ENCODE measurements at regions not wholly inside any gene's neighbourhood (a gene's known extent, or its start where the extent isn't known, plus 50 kb on each side); places are given as distances from the start of the nearest gene placed in this dataset.

DNA sequence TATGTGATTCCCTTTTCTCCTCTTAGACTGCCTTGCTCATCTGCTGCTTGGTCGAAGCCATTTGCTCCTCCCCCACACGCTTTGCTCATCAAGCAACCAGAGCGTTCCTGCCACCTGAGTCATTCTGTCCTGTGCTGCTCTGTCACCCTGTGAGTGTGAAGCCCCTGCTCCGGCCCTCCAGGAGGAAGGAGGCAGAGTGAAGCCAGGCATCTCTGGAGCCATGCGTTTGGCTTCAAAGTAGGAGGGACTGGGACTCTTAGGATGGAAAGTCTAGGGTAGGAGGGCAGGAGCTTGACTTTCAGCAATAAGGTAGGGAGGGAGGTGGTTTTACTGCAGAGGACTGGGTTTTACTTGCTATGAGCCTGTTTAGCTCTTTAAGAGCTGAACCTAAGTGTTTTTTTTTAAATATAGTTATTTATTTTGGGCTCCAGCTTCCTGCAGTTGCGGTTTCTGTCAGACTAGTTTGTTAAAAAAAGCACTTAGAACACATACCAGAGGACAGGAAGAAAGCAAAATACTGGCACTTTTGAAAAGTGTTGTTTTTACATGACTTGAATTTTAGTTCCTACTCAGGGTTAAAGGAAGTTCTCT is 63.6 kb downstream of the SPINK2 start:
- DNase-seq (ENCODE audit: low read depth in 2 of 2) = peak; percentile 59 to 66

DNA sequence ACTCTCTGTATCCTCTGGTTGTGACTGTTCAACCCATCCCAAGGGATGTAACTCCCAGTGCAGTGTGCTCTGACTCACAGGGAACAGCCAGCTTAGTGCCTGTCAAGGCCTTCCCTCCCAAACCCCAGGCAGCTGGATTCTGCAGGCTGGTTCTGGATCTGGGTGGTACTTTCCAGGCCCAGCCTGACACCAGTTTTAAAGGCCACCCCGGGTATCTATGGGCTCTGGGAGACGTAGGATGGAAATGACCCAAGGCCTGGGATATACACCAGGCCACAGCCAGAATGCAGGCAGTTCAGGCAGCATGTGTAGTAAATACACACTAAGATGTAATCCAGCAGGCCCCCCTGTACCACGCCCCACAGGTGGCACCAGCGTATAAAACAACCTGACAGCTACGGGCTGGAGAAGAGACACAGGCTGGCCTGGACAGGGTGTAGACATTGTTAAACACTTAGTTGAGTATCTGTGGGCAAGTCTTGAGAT is 64.2 kb downstream of the SPINK2 start:
- DNase-seq (ENCODE audit: low read depth in 2 of 2) = no peak

DNA sequence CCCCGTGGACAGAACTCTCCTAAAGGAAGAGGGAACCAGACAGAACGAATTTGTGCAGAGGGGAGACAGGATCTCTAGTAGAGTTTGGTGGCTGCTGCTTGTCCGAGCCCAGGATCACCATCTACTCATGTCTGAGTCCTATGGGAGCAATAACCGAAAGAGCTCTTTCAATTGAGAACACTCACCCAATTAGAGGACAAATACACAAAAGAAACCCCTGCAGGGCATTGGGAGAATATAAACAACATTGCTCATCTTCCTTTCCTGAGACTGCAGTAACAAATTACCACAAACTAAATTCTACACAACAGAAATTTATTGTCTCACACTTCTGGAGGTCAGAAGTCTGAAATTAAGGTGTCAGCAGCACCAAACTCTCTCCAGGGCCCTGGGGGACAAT is 65.6 kb downstream of the SPINK2 start:
- DNase-seq (ENCODE audit: low read depth in 2 of 2) = no peak

DNA sequence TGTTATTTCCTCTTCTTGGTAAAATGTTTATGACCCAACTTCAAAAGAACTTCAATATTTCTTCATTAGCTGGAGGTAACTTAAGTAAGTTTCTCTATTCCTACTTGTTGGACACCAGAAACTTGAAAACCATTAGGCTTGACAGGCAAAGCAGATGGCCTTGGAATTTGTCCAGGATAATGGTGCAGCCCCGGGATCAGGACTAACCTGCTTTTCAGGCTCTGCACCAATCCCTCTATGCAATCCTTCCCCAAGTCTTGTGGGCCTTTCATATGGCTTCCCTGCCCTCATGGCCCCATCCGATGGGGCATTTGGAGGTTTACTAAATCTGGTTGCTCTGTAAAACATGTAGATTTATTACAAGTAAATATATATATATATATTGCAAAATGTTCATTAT is 68.5 kb downstream of the SPINK2 start:
- no peak for DNase-seq (ENCODE audit: low read depth in 2 of 2)

DNA sequence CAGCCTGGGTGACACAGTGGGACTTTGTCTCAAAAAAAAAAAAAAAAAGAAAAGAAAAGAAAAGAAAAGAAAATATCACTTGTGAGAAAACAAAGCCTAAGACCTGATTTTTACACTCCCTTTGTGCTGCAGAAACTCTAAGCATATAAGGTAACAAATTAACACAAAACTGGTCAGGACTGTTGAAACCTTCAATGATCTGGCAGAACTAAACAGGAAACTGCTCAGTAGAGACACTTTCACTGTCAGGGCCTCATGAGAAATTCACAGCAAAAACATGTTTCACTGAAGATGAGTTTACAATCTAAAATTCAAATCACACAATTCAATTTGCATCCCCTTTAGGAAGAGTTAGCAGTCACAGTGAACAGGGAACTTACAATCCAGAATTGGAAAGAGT is 69.1 kb upstream of the HOPX start:
- DNase-seq (ENCODE audit: low read depth in 2 of 2) = no peak

- DNase-seq (ENCODE audit: low read depth in 2 of 2) = no peak
These were observed 67.2 kb upstream of the HOPX start for GRCh38 chr4:56748271-56748670.

- no peak for DNase-seq (ENCODE audit: low read depth in 2 of 2)
These were observed 65.5 kb upstream of the HOPX start for GRCh38 chr4:56746639-56747038.

- DNase-seq (ENCODE audit: low read depth in 2 of 2) = no peak
These were observed 63.9 kb upstream of the HOPX start for GRCh38 chr4:56745042-56745441.

- DNase-seq (ENCODE audit: low read depth in 2 of 2) = no peak
These were observed 62.9 kb upstream of the HOPX start for GRCh38 chr4:56744030-56744429.

DNA sequence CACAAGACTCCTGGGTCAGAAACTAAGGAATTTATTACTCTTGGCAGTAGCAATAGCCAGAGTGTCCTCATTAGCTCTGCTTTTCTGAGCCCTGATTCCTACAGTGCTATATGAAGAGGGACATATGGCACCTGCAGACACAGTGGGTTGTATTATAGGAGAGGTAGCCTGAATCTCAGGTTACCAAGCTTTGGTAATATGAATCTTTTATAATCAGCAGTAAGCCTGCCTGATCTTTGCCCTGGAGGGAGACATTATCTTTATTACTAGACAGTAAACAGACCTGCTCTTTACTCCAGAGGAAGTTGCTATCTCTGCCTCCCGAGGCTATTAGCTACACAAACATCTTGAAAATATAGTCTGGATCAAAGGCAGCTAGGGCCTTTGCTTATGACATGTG is 62.5 kb upstream of the HOPX start:
- no peak for DNase-seq (ENCODE audit: low read depth in 2 of 2)

- no peak for DNase-seq (ENCODE audit: low read depth in 2 of 2)
These were observed 61.2 kb upstream of the HOPX start for GRCh38 chr4:56742080-56742871.

DNA sequence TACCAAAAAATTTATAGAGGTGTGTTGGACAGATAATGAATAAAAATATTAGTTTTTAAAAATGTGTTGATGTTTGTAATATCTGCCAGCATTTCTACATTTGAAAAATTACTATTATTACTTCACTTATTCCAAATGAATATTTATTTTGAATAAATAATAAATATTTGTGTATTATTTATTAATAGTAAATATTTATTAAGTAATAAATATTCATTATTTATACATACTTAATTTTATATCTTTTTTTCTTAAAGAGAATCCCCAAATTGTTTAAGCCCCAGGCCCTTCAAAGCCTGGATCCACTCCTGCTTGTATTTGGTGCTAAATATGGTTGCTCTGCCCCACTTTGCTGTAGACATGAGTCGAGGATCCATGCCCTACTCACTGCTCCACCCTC is 60.5 kb upstream of the HOPX start:
- no peak for DNase-seq (ENCODE audit: low read depth in 2 of 2)

DNA sequence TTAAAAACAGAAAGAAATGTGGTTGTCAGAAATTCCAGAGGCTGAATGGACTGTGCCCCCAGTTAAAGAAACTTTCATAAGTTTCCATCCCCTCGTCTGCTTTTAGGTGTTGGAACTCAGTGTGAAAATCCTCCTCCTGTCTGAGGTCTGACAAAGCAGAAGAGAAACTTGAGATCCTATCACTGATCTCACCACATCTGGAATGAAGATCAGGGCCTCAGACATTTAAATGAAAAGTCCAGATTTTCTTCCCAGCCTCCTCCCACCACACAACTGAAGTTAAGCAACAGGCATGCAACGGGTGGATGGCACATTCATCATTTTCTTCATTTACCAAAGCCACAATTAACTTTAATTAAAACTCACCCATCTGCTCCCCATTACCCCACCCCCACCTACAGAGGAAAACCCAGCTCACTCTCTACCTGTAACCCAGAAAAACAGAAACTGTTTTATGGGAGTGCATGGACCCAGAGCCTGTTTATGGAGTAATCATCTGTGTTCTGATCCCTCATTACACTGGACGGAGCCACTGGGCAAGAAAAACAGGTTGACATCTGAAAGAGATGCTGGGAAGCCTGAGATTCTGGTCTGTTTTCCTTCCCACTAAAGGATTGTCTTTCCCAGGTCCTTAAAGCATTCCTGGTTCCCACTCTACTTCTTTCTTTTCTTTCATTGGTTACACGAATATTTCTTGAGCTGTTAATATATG is 58.1 kb upstream of the HOPX start:
- DNase-seq (ENCODE audit: low read depth in 2 of 2) = no peak

DNA sequence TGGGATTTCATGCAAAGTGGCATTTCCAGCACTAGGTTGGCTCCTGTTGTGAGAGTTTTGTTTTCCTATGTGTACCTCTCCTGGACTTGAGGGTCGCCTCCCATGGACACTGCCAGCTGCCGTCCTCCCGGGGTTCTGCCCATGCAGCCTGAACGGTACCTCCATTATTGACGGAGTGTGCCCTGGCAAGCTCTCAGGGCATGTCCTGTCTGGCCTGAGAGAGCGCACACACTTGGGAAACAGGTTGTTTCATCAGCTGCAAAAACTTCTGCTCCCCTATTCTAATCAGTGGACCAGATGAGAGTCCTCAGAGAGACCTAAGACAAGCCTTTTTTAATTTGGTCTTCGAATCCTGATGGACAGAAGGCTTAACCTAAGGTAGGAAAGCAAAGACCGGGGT is 56.6 kb upstream of the HOPX start:
- no peak for DNase-seq (ENCODE audit: low read depth in 2 of 2)

GRCh38 chr4:56733352-56733751 is 52.3 kb upstream of the HOPX start:
- DNase-seq (ENCODE audit: low read depth in 2 of 2) = no peak

DNA sequence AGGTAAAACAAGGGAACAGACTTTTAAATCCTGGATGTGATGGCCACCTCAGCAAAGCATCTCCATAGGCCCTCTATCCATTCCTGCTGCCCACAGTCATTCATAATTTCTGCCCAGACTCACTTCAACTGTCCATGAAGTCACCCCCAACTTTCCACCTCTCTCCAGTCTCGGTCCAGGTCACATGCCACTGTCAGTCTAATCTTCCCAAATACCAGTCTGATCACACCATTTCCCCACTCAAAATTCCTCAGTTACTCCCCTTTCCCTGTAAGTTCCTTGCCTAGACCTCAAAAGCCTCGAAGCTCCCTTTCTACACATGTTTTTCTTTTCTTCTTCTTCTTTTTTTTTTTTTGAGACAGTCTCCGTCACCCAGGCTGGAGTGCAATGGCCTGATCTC is 51.2 kb upstream of the HOPX start:
- no peak for DNase-seq (ENCODE audit: low read depth in 2 of 2)

DNA sequence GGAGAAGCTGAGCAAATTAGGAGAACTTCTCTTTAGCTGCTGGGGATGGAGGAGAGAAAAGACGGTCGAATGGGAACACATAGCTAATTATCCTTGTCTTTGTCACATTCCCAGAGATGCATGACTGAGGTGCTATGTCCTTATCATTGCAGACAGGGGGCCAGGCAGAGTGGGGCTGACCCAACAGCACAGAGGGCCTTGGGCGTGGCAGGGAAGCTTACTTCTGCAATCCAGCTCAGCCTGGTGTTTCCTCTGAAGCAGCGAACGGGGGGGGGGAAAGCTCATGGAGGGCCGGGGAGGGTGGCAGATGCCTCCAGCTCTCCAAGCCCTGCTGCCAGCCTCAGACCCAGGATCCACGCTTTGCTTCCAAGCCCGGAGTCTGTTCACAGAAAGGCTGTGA is 50.8 kb upstream of the HOPX start:
- DNase-seq (ENCODE audit: low read depth in 2 of 2) = no peak

Data from stimulated activated CD4-positive, alpha-beta T cell treated with anti-CD3 and anti-CD28 coated beads, Interleukin-12 subunit alpha, Interleukin-12 subunit beta, amount 100 ng/mL, for 24 hours (primary cell).